Skeletal muscle satellite cell (primary cell): ENCODE measurements at regions not wholly inside any gene's neighbourhood (a gene's known extent, or its start where the extent isn't known, plus 50 kb on each side); places are given as distances from the start of the nearest gene placed in this dataset.

Experiments
- H3K27me3 ChIP-seq: 2 replicates; pipeline ENCODE4 v1.7.0; 2013; ENCODE audit warnings: low read length; ENCODE audit not compliant: control insufficient read depth, insufficient read depth
- H3K36me3 ChIP-seq: 2 replicates; pipeline ENCODE4 v1.7.0; 2013; ENCODE audit warnings: mild to moderate bottlenecking, control low read depth, low read length; ENCODE audit not compliant: insufficient read depth
- H3K4me1 ChIP-seq: 2 replicates; pipeline ENCODE4 v1.7.0; 2013; ENCODE audit warnings: low read length; ENCODE audit not compliant: control insufficient read depth, insufficient read depth
- H3K4me2 ChIP-seq: 2 replicates; pipeline ENCODE4 v1.7.0; 2013; ENCODE audit warnings: mild to moderate bottlenecking, low read length
- H3K4me3 ChIP-seq: 2 replicates; pipeline ENCODE4 v1.7.0; 2013; ENCODE audit warnings: low read length
- H3K9ac ChIP-seq: 2 replicates; pipeline ENCODE4 v1.7.0; 2013; ENCODE audit warnings: mild to moderate bottlenecking, low read depth, low read length, moderate library complexity
- H3K9me3 ChIP-seq: replicated peaks from 2 replicates; pipeline ENCODE4 v1.7.0; 2013; ENCODE audit warnings: mild to moderate bottlenecking, control low read depth, low read length

- Histone ChIP-seq H3K4me3 (no peak overlapping the region), H3K9ac (no peak overlapping the region), H3K36me3 (no peaks in the 10 kb centered on the region)
Observed at GRCh38 chr12:105805730-105806399, 332.9 kb downstream of the NUAK1 start.

GRCh38 chr12:105806400-105806770 lies 332.4 kb downstream of the NUAK1 start:
- no peak overlapping the region for H3K4me2 ChIP-seq
- no peak overlapping the region for H3K4me3 ChIP-seq
- H3K9me3 ChIP-seq: no peaks in the 10 kb centered on the region
- no peak overlapping the region for H3K9ac ChIP-seq
- H3K27me3 ChIP-seq: no peaks in the 10 kb centered on the region
- no peaks in the 10 kb centered on the region for H3K36me3 ChIP-seq
- H3K4me1 ChIP-seq: no peaks in the 10 kb centered on the region

More at GRCh38 chr12:105805730-105806399, 332.9 kb downstream of the NUAK1 start:
- Histone ChIP-seq H3K27me3 (no peaks in the 10 kb centered on the region), H3K9me3 (no peaks in the 10 kb centered on the region), H3K4me1 (no peaks in the 10 kb centered on the region), H3K4me2 (no peak overlapping the region)

DNA sequence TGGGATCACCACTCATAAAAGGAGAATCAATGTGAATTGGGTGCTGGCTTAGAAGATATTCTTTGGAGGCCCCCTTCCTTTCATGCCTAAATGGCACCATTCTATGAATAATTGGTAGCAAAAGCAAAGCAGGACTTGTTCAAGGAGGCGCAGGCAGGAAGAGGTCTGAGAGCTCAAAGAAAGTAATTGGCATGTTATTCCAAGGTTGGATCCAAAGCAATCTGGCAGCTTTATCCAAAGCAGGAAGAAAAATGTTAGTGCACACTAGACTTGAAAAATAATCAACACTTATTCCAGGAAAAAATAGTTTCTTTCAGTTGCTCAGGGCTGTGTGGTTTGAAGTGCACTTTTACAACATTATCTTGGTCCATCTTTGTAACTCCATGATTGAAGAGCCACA lies 326.4 kb downstream of the NUAK1 start:
- Histone ChIP-seq H3K9ac (no peak overlapping the region), H3K4me2 (no peak overlapping the region), H3K4me3 (no peak overlapping the region), H3K4me1 (no peaks in the 10 kb centered on the region), H3K27me3 (no peaks in the 10 kb centered on the region), H3K36me3 (no peaks in the 10 kb centered on the region), H3K9me3 (no peaks in the 10 kb centered on the region)

- Histone ChIP-seq H3K9me3 (no peaks in the 10 kb centered on the region), H3K4me2 (no peak overlapping the region), H3K36me3 (no peaks in the 10 kb centered on the region), H3K4me3 (no peak overlapping the region), H3K4me1 (no peaks in the 10 kb centered on the region), H3K27me3 (no peaks in the 10 kb centered on the region), H3K9ac (no peak overlapping the region)
Observed at GRCh38 chr12:105813201-105813600, 325.6 kb downstream of the NUAK1 start.

DNA sequence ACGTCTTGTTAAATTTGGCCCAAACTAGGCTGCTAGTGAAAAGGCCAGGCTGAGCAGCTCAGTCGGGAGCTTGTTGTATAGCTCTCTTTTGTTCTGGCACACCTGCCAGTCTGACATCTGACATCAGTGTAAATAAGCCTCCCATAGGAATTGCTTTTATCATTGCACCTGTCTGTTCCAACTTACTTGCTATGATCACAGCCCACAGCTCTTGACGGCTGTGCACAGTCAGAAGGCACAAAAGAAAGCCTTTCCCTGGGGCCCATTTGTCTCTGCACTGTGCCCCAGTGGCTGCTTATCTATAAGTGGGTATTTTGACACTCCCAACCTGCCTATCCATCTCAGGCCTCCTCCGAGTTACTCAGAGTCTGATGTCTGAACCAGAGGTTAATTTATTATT lies 324.5 kb downstream of the NUAK1 start:
- Histone ChIP-seq H3K9ac (no peak overlapping the region), H3K36me3 (no peaks in the 10 kb centered on the region), H3K9me3 (no peaks in the 10 kb centered on the region), H3K4me2 (no peak overlapping the region), H3K4me1 (no peaks in the 10 kb centered on the region), H3K4me3 (no peak overlapping the region), H3K27me3 (no peaks in the 10 kb centered on the region)

- Histone ChIP-seq H3K27me3 (no peaks in the 10 kb centered on the region), H3K9ac (no peak overlapping the region), H3K9me3 (no peaks in the 10 kb centered on the region), H3K4me3 (no peak overlapping the region), H3K4me2 (no peak overlapping the region), H3K4me1 (peaks cover 15% of the 10 kb centered on the region), H3K36me3 (no peaks in the 10 kb centered on the region)
Observed at GRCh38 chr12:105819549-105819948, 319.2 kb downstream of the NUAK1 start.

DNA sequence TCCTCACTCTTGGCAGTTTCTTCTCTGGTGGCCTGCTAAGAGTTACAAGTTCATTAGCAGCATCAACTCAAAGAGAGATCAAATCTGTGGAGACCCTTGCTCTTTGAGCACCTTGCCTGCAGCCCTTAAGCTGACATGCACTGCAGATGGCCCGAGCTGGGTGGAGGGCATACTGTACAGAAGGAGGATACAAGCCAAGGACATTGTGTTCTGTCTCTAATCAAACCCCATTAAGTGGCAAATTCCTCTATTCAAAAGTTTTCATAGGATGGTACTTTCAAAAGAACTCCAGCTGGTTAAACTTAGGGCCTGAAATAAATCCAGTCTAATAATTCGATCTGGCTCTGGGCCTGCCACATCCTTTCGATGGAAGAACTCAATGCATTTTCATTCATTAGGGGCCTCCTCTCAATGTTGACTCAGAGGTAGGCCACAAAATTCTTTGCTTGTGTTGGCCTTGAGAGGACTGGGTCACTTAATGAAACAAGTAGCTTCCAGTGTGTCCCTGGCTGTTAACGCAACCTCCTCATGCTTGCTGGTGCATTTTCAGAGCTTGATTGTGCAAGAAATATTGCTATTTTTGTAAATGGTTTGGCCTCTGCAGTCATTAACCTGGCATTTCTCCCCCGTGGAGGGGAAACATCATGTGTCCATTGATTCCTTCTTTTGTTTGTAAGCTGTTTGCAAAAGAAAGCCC lies 318.2 kb downstream of the NUAK1 start:
- H3K4me1 ChIP-seq: peaks cover 15% of the 10 kb centered on the region
- peak overlapping the region; percentile 6 for H3K4me2 ChIP-seq
- H3K9ac ChIP-seq: no peak overlapping the region
- H3K27me3 ChIP-seq: no peaks in the 10 kb centered on the region
- H3K4me3 ChIP-seq: no peak overlapping the region
- H3K36me3 ChIP-seq: no peaks in the 10 kb centered on the region
- no peaks in the 10 kb centered on the region for H3K9me3 ChIP-seq

- Histone ChIP-seq H3K9ac (no peak overlapping the region), H3K4me1 (peaks cover 15% of the 10 kb centered on the region), H3K27me3 (no peaks in the 10 kb centered on the region), H3K4me2 (no peak overlapping the region), H3K36me3 (no peaks in the 10 kb centered on the region), H3K4me3 (no peak overlapping the region), H3K9me3 (no peaks in the 10 kb centered on the region)
Observed at GRCh38 chr12:105822131-105823105, 316.3 kb downstream of the NUAK1 start.

- H3K27me3 ChIP-seq: no peaks in the 10 kb centered on the region
- H3K9me3 ChIP-seq: no peaks in the 10 kb centered on the region
- no peak overlapping the region for H3K4me3 ChIP-seq
- peaks cover 15% of the 10 kb centered on the region for H3K4me1 ChIP-seq
- no peak overlapping the region for H3K4me2 ChIP-seq
- H3K9ac ChIP-seq: no peak overlapping the region
- no peaks in the 10 kb centered on the region for H3K36me3 ChIP-seq
Observed at GRCh38 chr12:105823810-105824209, 314.9 kb downstream of the NUAK1 start.

GRCh38 chr12:105825141-105825540 lies 313.6 kb downstream of the NUAK1 start:
- Histone ChIP-seq H3K27me3 (no peaks in the 10 kb centered on the region), H3K4me1 (peaks cover 14% of the 10 kb centered on the region), H3K9me3 (no peaks in the 10 kb centered on the region), H3K4me3 (no peak overlapping the region), H3K36me3 (no peaks in the 10 kb centered on the region), H3K4me2 (no peak overlapping the region), H3K9ac (no peak overlapping the region)

GRCh38 chr12:105831372-105831771 lies 307.4 kb downstream of the NUAK1 start:
- no peak overlapping the region for H3K4me2 ChIP-seq
- no peaks in the 10 kb centered on the region for H3K27me3 ChIP-seq
- no peaks in the 10 kb centered on the region for H3K9me3 ChIP-seq
- H3K9ac ChIP-seq: no peak overlapping the region
- H3K4me1 ChIP-seq: no peaks in the 10 kb centered on the region
- H3K36me3 ChIP-seq: no peaks in the 10 kb centered on the region
- no peak overlapping the region for H3K4me3 ChIP-seq
